Stimulated activated memory B cell treated with anti-CD40 and anti-IgM and Interleukin-4, amounts not matched to agents 10 μg/mL and 1 μg/mL and 100 μg/mL, for 72 hours (primary cell): ENCODE measurements at regions not wholly inside any gene's neighbourhood (a gene's known extent, or its start where the extent isn't known, plus 50 kb on each side); places are given as distances from the start of the nearest gene placed in this dataset.

Experiments used
- ATAC-seq: fragments of 150-1000 bp; cut with Tn5 transposase; 2 replicates; pipeline ENCODE4 v1.10.0; 2021
- H3K27ac Mint-ChIP-seq: one replicate; pipeline ENCODE4 v1.8.0; 2022; ENCODE audit warnings: mild to moderate bottlenecking, mixed read lengths
- H3K27me3 Mint-ChIP-seq: one replicate; pipeline ENCODE4 v1.8.0; 2022; ENCODE audit warnings: mixed read lengths
- H3K36me3 Mint-ChIP-seq: one replicate; pipeline ENCODE4 v1.8.0; 2022; ENCODE audit warnings: mixed read lengths
- H3K4me1 Mint-ChIP-seq: one replicate; pipeline ENCODE4 v1.8.0; 2022; ENCODE audit warnings: mixed read lengths
- H3K4me3 Mint-ChIP-seq: one replicate; pipeline ENCODE4 v1.8.0; 2022; ENCODE audit warnings: mild to moderate bottlenecking, moderate library complexity, mixed read lengths
- H3K9me3 Mint-ChIP-seq: one replicate; pipeline ENCODE4 v1.8.0; 2022; ENCODE audit warnings: mixed read lengths

DNA sequence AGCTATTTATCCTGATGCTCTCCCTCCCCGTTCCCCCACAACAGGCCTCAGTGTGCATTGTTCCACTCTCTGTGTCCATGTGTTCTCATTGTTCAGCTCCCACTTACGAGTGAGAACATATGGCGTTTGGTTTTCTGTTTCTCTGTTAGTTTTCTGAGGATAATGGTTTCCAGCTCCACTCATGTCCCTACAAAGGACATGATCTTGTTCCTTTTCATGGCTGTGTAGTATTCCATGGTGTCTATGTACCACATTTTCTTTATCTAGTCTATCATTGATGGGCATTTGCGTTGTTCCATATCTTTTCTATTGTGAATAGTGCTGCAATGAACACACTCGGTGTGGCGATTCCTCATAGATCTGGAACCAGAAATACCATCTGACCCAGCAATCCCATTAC lies 225.9 kb upstream of the CDH4 start:
- Mint-ChIP-seq H3K9me3 (peaks cover 7% of the 10 kb centered on the region), H3K27me3 (no peaks in the 10 kb centered on the region), H3K4me3 (no peak overlapping the region), H3K27ac (no peak overlapping the region), H3K36me3 (no peaks in the 10 kb centered on the region), H3K4me1 (no peaks in the 10 kb centered on the region)
- no peak for ATAC-seq

- Mint-ChIP-seq H3K36me3 (no peaks in the 10 kb centered on the region), H3K27me3 (no peaks in the 10 kb centered on the region), H3K4me3 (no peak overlapping the region), H3K9me3 (peaks cover 7% of the 10 kb centered on the region), H3K27ac (no peak overlapping the region), H3K4me1 (no peaks in the 10 kb centered on the region)
- no peak for ATAC-seq
Observed at GRCh38 chr20:61026731-61027130, 225.3 kb upstream of the CDH4 start.

DNA sequence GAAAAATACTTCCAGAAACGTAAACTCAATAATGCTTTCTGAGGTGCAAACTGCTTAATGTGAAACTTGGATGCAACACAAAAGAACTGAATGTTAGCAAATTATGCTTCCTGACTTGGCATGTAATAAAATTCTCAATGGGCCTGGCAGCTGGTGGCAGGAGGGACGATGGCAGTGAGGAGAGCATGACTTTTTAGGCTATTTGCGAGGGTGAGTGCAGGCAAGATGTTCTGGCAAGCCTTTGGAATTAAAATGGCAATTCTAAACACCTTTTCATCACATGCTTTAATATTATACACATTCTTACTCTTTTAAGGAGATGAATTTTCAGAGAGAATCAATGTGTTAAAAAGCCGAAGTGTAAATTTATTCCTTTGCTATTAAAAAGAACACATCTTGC lies 224.8 kb upstream of the CDH4 start:
- H3K27me3 Mint-ChIP-seq = no peaks in the 10 kb centered on the region
- peaks cover 7% of the 10 kb centered on the region for H3K9me3 Mint-ChIP-seq
- no peaks in the 10 kb centered on the region for H3K4me1 Mint-ChIP-seq
- no peaks in the 10 kb centered on the region for H3K36me3 Mint-ChIP-seq
- ATAC-seq = no peak
- no peak overlapping the region for H3K4me3 Mint-ChIP-seq
- H3K27ac Mint-ChIP-seq = no peak overlapping the region

DNA sequence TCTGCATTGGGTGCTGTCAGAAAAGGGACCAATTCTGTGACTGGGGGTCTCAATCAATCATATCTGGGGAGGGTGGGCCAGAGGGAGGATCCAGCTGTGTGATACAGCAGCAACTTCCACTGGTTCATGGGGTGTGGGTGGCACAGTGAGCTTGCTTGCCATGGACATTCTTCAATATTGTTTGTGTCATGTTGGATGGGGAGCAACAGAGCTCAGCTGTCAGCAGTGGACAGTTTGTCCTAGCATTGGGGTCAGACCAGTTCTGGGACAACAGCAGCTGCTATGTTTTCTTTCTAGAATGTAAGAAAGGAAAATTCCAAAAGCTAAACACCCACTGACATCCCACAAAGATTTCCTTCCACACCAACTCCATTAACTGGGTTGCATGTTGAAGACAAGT lies 221.9 kb upstream of the CDH4 start:
- no peak for ATAC-seq
- Mint-ChIP-seq H3K36me3 (no peaks in the 10 kb centered on the region), H3K9me3 (peaks cover 8% of the 10 kb centered on the region), H3K27me3 (no peaks in the 10 kb centered on the region), H3K27ac (no peak overlapping the region), H3K4me3 (no peak overlapping the region), H3K4me1 (no peaks in the 10 kb centered on the region)

DNA sequence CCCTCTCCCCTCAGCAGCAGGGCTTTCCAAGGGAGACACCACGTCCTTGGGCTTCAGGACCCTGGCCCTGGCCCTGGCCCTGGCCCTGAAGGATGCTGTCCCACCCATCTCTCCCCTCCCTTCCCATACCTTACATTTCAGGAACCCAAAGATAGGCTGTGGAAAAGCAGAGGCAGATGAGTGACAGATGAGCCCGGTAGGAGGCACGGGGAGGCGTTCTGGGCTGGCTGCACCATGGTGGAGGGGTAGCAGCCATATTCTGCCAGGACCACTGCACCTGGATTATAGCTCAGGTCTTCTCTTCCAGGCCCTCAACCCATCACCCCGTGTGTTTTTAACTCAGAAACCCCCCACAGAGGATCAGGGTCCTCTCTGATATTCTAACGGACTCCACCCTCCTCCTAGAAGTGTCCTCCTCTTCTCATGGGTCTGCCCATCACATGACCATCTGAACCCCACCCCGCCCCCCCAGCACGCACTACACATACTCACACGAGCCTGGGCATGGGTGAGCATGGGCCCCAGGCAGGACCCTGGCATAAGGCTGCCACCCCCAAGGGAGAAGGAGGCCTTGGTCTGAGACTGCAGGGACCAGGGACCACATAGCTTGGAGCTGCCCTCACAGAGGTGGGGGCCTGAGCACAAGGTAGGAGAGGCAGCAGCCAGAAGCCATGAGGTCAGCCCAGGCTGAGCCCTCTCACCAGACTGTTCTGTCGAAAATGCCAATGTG lies 220.8 kb upstream of the CDH4 start:
- H3K36me3 Mint-ChIP-seq = no peaks in the 10 kb centered on the region
- H3K9me3 Mint-ChIP-seq = peaks cover 9% of the 10 kb centered on the region
- H3K27ac Mint-ChIP-seq = no peak overlapping the region
- H3K4me1 Mint-ChIP-seq = no peaks in the 10 kb centered on the region
- H3K27me3 Mint-ChIP-seq = no peaks in the 10 kb centered on the region
- no peak for ATAC-seq
- no peak overlapping the region for H3K4me3 Mint-ChIP-seq

GRCh38 chr20:61037498-61037897 lies 214.6 kb upstream of the CDH4 start:
- no peaks in the 10 kb centered on the region for H3K27me3 Mint-ChIP-seq

DNA sequence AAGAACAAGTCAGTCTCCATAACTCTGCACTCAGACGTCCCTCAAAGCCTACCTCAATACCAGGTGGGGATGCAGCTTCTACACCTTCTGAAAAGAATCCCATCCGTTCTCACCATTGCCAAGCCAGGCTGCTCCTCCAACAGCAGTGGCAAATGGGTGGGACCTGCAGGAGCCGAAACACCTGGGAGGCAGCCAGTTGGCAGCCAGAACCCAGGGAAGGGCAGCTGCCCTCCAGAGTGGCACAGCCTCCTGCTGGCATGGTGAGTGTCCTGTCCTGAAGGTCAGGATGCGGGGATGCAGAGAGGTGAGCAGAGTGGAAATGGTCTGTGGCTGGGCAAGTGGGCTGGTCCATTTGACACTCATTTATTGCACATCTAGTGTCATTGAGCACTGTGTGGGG lies 210.6 kb upstream of the CDH4 start:
- Mint-ChIP-seq H3K9me3 (peaks cover 12% of the 10 kb centered on the region), H3K36me3 (no peaks in the 10 kb centered on the region), H3K4me1 (no peaks in the 10 kb centered on the region), H3K4me3 (no peak overlapping the region), H3K27me3 (no peaks in the 10 kb centered on the region), H3K27ac (no peak overlapping the region)
- no peak for ATAC-seq

More at GRCh38 chr20:61037498-61037897, 214.6 kb upstream of the CDH4 start:
- Mint-ChIP-seq H3K27ac (no peak overlapping the region), H3K4me3 (no peak overlapping the region), H3K36me3 (no peaks in the 10 kb centered on the region), H3K9me3 (peaks cover 16% of the 10 kb centered on the region), H3K4me1 (no peaks in the 10 kb centered on the region)
- ATAC-seq = no peak

GRCh38 chr20:61042506-61043385 lies 209.3 kb upstream of the CDH4 start:
- H3K9me3 Mint-ChIP-seq = peaks cover 4% of the 10 kb centered on the region
- H3K27me3 Mint-ChIP-seq = no peaks in the 10 kb centered on the region
- no peak overlapping the region for H3K4me3 Mint-ChIP-seq
- no peak overlapping the region for H3K27ac Mint-ChIP-seq
- H3K36me3 Mint-ChIP-seq = no peaks in the 10 kb centered on the region
- H3K4me1 Mint-ChIP-seq = no peaks in the 10 kb centered on the region
- ATAC-seq = no peak

DNA sequence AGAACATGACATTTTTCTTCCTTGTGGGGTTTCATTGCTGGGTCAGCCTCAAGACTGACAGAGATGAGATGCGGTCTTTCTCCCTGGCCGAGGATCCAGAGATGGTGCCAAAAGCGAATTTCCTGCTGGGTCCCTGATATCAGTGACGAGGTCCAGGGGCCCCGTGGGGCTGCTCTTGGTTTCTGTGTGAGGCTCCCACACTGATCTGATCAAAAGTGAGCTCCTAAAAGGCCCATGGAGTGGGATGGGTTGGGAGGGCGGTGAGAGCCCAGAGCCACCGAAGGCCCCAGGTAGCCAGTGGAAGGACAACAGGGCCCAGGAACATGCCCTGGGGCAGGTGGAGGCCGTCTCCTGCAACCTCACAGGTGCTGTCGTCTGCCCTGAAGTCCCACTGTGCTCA lies 208.4 kb upstream of the CDH4 start:
- Mint-ChIP-seq H3K27ac (no peak overlapping the region), H3K9me3 (peaks cover 3% of the 10 kb centered on the region), H3K4me3 (no peak overlapping the region), H3K36me3 (no peaks in the 10 kb centered on the region), H3K4me1 (no peaks in the 10 kb centered on the region), H3K27me3 (no peaks in the 10 kb centered on the region)
- ATAC-seq = no peak

GRCh38 chr20:61044499-61044898 lies 207.6 kb upstream of the CDH4 start:
- no peak for ATAC-seq
- no peak overlapping the region for H3K27ac Mint-ChIP-seq
- H3K36me3 Mint-ChIP-seq = no peaks in the 10 kb centered on the region
- H3K27me3 Mint-ChIP-seq = no peaks in the 10 kb centered on the region
- no peaks in the 10 kb centered on the region for H3K4me1 Mint-ChIP-seq
- peaks cover 4% of the 10 kb centered on the region for H3K9me3 Mint-ChIP-seq
- no peak overlapping the region for H3K4me3 Mint-ChIP-seq

GRCh38 chr20:61045091-61045490 lies 207.0 kb upstream of the CDH4 start:
- no peak overlapping the region for H3K27ac Mint-ChIP-seq
- no peaks in the 10 kb centered on the region for H3K4me1 Mint-ChIP-seq
- ATAC-seq = no peak
- H3K36me3 Mint-ChIP-seq = no peaks in the 10 kb centered on the region
- H3K27me3 Mint-ChIP-seq = no peaks in the 10 kb centered on the region
- peaks cover 4% of the 10 kb centered on the region for H3K9me3 Mint-ChIP-seq
- H3K4me3 Mint-ChIP-seq = no peak overlapping the region

DNA sequence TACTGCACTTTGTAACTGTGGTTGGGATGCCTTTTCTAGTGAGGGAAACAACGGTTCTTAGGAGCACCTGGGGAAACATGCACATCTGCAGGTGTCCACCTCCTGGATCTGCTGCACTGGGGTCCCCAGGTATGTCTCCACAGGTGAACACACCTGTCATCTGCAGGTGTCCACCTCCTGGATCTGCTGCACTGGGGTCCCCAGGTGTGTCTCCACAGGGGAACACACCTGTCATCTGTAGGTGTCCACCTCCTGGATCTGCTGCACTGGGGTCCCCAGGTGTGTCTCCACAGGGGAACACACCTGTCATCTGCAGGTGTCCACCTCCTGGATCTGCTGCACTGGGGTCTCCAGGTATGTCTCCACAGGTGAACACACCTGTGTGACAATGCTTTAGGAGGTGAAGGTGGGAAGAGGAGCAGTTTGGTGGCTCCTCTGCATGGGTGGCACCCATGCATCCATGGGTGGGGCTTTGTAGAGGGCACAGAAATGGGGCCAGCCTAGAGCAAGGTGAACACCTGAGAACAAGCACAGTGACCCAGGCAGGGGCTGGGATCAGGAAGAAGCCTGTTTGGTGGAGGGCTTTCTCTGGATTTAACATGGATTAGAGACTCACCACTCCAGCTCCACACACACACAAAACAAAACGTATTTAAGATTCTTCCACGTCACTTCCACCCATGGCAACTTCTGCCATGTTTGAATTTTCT lies 206.0 kb upstream of the CDH4 start:
- Mint-ChIP-seq H3K36me3 (no peaks in the 10 kb centered on the region), H3K4me3 (no peak overlapping the region), H3K27me3 (no peaks in the 10 kb centered on the region), H3K27ac (no peak overlapping the region), H3K4me1 (no peaks in the 10 kb centered on the region), H3K9me3 (peaks cover 4% of the 10 kb centered on the region)
- ATAC-seq = no peak

DNA sequence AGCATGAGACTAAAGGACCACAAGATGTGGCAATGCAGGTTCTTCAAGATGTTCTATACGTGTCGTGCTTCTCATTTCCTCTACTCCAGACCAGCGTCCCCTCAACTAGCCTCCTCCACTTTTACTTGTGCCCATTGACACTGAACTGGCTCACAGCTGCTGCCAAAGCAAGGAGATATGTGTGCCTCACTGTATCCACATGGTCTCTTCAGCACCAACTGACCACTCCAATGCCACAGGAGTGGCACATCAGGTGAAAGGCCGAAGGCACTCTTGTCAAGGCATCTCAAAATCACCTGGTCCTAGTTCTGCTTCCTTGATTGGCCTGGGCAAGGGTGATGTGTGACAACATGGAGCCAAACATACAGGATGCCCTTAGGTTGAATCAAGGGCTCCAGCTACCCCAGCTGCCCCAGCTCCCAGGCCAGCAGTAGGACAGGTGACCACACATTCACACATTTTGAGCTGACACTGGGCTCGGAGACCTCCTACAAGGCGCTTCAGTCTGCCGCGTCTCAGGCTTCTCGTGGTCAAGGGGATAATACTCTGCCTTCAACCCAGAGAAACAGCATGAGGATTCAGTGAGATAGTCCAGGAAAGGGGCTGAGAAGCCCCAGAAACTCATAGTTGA lies 205.2 kb upstream of the CDH4 start:
- ATAC-seq = no peak
- no peak overlapping the region for H3K27ac Mint-ChIP-seq
- H3K27me3 Mint-ChIP-seq = no peaks in the 10 kb centered on the region
- H3K4me1 Mint-ChIP-seq = no peaks in the 10 kb centered on the region
- H3K36me3 Mint-ChIP-seq = no peaks in the 10 kb centered on the region
- H3K9me3 Mint-ChIP-seq = peaks cover 4% of the 10 kb centered on the region
- H3K4me3 Mint-ChIP-seq = no peak overlapping the region

DNA sequence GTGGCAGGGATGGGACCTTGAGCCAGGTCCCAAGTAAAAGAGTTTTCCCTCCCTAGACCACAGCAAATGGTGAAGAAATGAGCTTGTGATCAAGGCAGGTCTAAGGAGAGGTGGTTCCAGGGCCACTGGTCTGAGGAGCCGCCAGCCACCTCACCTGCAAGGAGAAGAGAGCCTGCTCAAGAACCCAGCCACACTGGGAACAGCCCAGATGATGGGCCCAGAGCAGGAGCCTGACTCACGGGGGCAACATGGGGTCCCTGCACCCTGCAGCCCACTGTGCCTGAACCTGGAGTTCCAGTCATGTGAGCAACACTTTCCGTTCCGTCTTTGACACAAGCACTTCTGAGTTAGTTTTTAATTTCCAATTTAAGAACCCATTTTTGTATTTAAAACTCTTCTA lies 204.5 kb upstream of the CDH4 start:
- Mint-ChIP-seq H3K4me1 (no peaks in the 10 kb centered on the region), H3K36me3 (no peaks in the 10 kb centered on the region), H3K9me3 (peaks cover 4% of the 10 kb centered on the region), H3K27ac (no peak overlapping the region), H3K4me3 (no peak overlapping the region), H3K27me3 (no peaks in the 10 kb centered on the region)
- ATAC-seq = no peak

- H3K36me3 Mint-ChIP-seq = no peaks in the 10 kb centered on the region
- no peaks in the 10 kb centered on the region for H3K4me1 Mint-ChIP-seq
- H3K9me3 Mint-ChIP-seq = peaks cover 4% of the 10 kb centered on the region
- no peak overlapping the region for H3K27ac Mint-ChIP-seq
- no peak for ATAC-seq
- no peaks in the 10 kb centered on the region for H3K27me3 Mint-ChIP-seq
- H3K4me3 Mint-ChIP-seq = no peak overlapping the region
Observed at GRCh38 chr20:61048302-61048701, 203.8 kb upstream of the CDH4 start.
